ENCODE measurements at regions not wholly inside any gene's neighbourhood (a gene's known extent, or its start where the extent isn't known, plus 50 kb on each side); places are given as distances from the start of the nearest gene placed in this dataset.

- no peaks in the 10 kb centered on the region for H3K27me3 ChIP-seq
- no peak for DNase-seq
- H3K27ac ChIP-seq: no peak overlapping the region
- intact Hi-C loops (cut with DNase I): no loop called here
- H3K4me3 ChIP-seq: no peak overlapping the region
- H3K9me3 ChIP-seq: no peaks in the 10 kb centered on the region
- TF ChIP-seq CTCF (IDR thresholded peaks at IDR 0.05) (no peak), POLR2A (IDR thresholded peaks at IDR 0.05) (no peak), EP300 (IDR thresholded peaks at IDR 0.05) (no peak)
- H3K36me3 ChIP-seq: no peaks in the 10 kb centered on the region
- 59 to 75% (median 67%) methylated on average over 2 of the region's 2 CpGs for WGBS, 3 donors
- no peaks in the 10 kb centered on the region for H3K4me1 ChIP-seq (ENCODE audit: insufficient read depth)
Measured at GRCh38 chr5:58357121-58357520, 102.8 kb downstream of the PLK2 start.

GRCh38 chr5:58356662-58357061 lies 103.2 kb downstream of the PLK2 start:
- no peak overlapping the region for H3K27ac ChIP-seq
- no peaks in the 10 kb centered on the region for H3K36me3 ChIP-seq
- no peak overlapping the region for H3K4me3 ChIP-seq
- WGBS, 3 donors: 95 to 98% (median 97%) methylated on average over 4 of the region's 4 CpGs
- no peak for DNase-seq
- intact Hi-C loops (cut with DNase I): no loop called here
- no peaks in the 10 kb centered on the region for H3K4me1 ChIP-seq (ENCODE audit: insufficient read depth)
- H3K9me3 ChIP-seq: no peaks in the 10 kb centered on the region
- H3K27me3 ChIP-seq: no peaks in the 10 kb centered on the region
- TF ChIP-seq POLR2A (IDR thresholded peaks at IDR 0.05): no peak
- TF ChIP-seq EP300 (IDR thresholded peaks at IDR 0.05): no peak

- Histone ChIP-seq H3K9me3 (peaks cover 0 to 2% of the 10 kb centered on the region in 2 donors), H3K27me3 (no peaks in the 10 kb centered on the region), H3K27ac (no peak overlapping the region), H3K4me3 (no peak overlapping the region), H3K36me3 (no peaks in the 10 kb centered on the region), H3K4me1 (ENCODE audit: insufficient read depth) (no peaks in the 10 kb centered on the region)
- WGBS, 3 donors: 72 to 89% (median 88%) methylated on average over 2 of the region's 2 CpGs
- intact Hi-C loops (cut with DNase I): no loop called here
- DNase-seq: no peak
- no peak for TF ChIP-seq EP300 (IDR thresholded peaks at IDR 0.05)
- no peak for TF ChIP-seq POLR2A (IDR thresholded peaks at IDR 0.05)
- no peak for TF ChIP-seq CTCF (IDR thresholded peaks at IDR 0.05)
Measured at GRCh38 chr5:58354827-58355226, 105.1 kb downstream of the PLK2 start.

GRCh38 chr5:58353992-58354391 lies 105.9 kb downstream of the PLK2 start:
- no peak overlapping the region for H3K27ac ChIP-seq
- no peaks in the 10 kb centered on the region for H3K4me1 ChIP-seq (ENCODE audit: insufficient read depth)
- no peaks in the 10 kb centered on the region for H3K36me3 ChIP-seq
- no peaks in the 10 kb centered on the region for H3K27me3 ChIP-seq
- no peak overlapping the region for H3K4me3 ChIP-seq
- TF ChIP-seq CTCF (IDR thresholded peaks at IDR 0.05) (no peak), EP300 (IDR thresholded peaks at IDR 0.05) (no peak), POLR2A (IDR thresholded peaks at IDR 0.05) (no peak)
- no peak for DNase-seq
- intact Hi-C loops (cut with DNase I): no loop called here
- H3K9me3 ChIP-seq: peaks cover 0 to 2% of the 10 kb centered on the region in 2 donors

GRCh38 chr5:58351190-58351589 lies 108.7 kb downstream of the PLK2 start:
- Histone ChIP-seq H3K4me1 (ENCODE audit: insufficient read depth) (no peaks in the 10 kb centered on the region), H3K27ac (no peak overlapping the region), H3K36me3 (no peaks in the 10 kb centered on the region), H3K27me3 (no peaks in the 10 kb centered on the region), H3K4me3 (no peak overlapping the region), H3K9me3 (peaks cover 0 to 2% of the 10 kb centered on the region in 2 donors)
- 94 to 98% (median 94%) methylated on average over 1 of the region's 1 CpG for WGBS, 3 donors
- intact Hi-C loops (cut with DNase I): no loop called here
- TF ChIP-seq EP300 (IDR thresholded peaks at IDR 0.05): no peak
- no peak for TF ChIP-seq CTCF (IDR thresholded peaks at IDR 0.05)
- TF ChIP-seq POLR2A (IDR thresholded peaks at IDR 0.05): no peak
- no peak for DNase-seq

Measured in ovary (tissue), 7 donors.